Activated naive CD4-positive, alpha-beta T cell treated with anti-CD3 and anti-CD28 coated beads for 36 hours (primary cell): ENCODE measurements at regions not wholly inside any gene's neighbourhood (a gene's known extent, or its start where the extent isn't known, plus 50 kb on each side); places are given as distances from the start of the nearest gene placed in this dataset.

Source experiments
- CTCF ChIA-PET: fragments of 350-600 bp; sonication (Branson Sonifier 250); formaldehyde crosslinking; loops from one replicate; lab custom pipeline; 2021; ENCODE audit warnings: antibody characterized with exemption; lab: Charles Lee
- DNase-seq: peaks from one replicate; pipeline ENCODE4 v3.0.0-alpha.2; 2020
- H3K27ac Mint-ChIP-seq: one replicate; pipeline ENCODE4 v1.8.0; 2021; ENCODE audit warnings: mild to moderate bottlenecking, mixed read lengths
- H3K27me3 Mint-ChIP-seq: one replicate; pipeline ENCODE4 v1.8.0; 2021; ENCODE audit warnings: low read depth, mixed read lengths
- H3K36me3 Mint-ChIP-seq: one replicate; pipeline ENCODE4 v1.8.0; 2021; ENCODE audit warnings: low read depth, mixed read lengths
- H3K4me1 Mint-ChIP-seq: one replicate; pipeline ENCODE4 v1.8.0; 2021; ENCODE audit warnings: low read depth, mixed read lengths
- H3K4me3 Mint-ChIP-seq: one replicate; pipeline ENCODE4 v1.8.0; 2021; ENCODE audit warnings: mild to moderate bottlenecking, moderate library complexity, mixed read lengths
- H3K9me3 Mint-ChIP-seq: one replicate; pipeline ENCODE4 v1.8.0; 2021; ENCODE audit warnings: mixed read lengths
- intact Hi-C: fragments of 100-400 bp; cut with micrococcal nuclease; formaldehyde crosslinking; loops from one replicate; pipeline ENCODE4 v1.15.1; 2023

GRCh38 chr13:86368924-86369323 lies 569.7 kb upstream of the SLITRK6 start:
- DNase-seq: no peak
- H3K36me3 Mint-ChIP-seq: peaks cover 1% of the 10 kb centered on the region
- H3K9me3 Mint-ChIP-seq: peaks cover 12% of the 10 kb centered on the region
- H3K27me3 Mint-ChIP-seq: no peaks in the 10 kb centered on the region
- H3K4me3 Mint-ChIP-seq: no peak overlapping the region
- intact Hi-C loops: no loop called here
- H3K4me1 Mint-ChIP-seq: no peaks in the 10 kb centered on the region
- CTCF ChIA-PET: no interaction called here
- no peak overlapping the region for H3K27ac Mint-ChIP-seq

- Mint-ChIP-seq H3K27ac (no peak overlapping the region), H3K9me3 (peaks cover 5% of the 10 kb centered on the region), H3K4me1 (no peaks in the 10 kb centered on the region), H3K27me3 (no peaks in the 10 kb centered on the region), H3K4me3 (no peak overlapping the region), H3K36me3 (no peaks in the 10 kb centered on the region)
- CTCF ChIA-PET: no interaction called here
- DNase-seq: no peak
- intact Hi-C loops: no loop called here
These were observed 578.2 kb upstream of the SLITRK6 start for GRCh38 chr13:86377451-86377850.

DNA sequence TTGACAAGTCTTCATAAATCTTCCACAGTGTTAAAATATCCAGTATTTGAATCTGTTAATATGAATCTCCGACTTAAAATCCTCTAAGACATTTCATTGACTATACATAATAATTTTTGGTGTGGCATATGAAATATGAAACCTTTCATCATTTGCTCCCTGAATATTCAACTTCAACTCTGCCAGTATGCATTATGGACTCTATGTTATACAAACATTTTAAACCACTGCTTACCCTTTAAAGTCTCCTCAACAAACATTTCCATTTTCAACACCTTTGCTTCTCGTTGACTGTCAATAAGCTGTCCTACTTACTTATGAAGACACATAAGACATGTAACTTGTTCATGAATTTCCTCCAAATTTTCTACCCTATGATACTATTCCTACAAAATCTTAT lies 579.4 kb upstream of the SLITRK6 start:
- CTCF ChIA-PET: no interaction called here
- H3K9me3 Mint-ChIP-seq: peaks cover 3% of the 10 kb centered on the region
- intact Hi-C loops: no loop called here
- no peak overlapping the region for H3K27ac Mint-ChIP-seq
- no peaks in the 10 kb centered on the region for H3K27me3 Mint-ChIP-seq
- DNase-seq: no peak
- no peak overlapping the region for H3K4me3 Mint-ChIP-seq
- no peaks in the 10 kb centered on the region for H3K4me1 Mint-ChIP-seq
- H3K36me3 Mint-ChIP-seq: no peaks in the 10 kb centered on the region

DNA sequence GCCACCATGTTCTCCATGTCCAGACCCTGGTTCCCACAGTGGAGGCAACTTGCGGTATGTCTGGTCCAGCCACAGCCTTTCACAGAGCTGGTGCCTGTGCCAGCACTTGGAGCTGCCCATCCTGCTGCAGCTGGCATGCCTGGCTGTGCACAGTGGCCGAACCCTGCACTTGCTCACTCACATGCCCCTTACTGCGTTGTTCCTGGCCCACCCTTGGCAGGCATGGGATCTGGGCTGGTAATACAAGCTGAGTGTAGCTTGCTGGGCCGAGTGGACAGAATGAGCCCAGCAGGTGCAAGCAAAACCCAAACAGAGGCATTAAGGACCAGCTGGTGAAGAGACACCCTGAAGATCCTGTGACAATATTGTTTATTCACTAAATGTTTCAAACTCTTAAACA lies 583.9 kb upstream of the SLITRK6 start:
- Mint-ChIP-seq H3K27me3 (no peaks in the 10 kb centered on the region), H3K27ac (no peak overlapping the region), H3K4me1 (no peaks in the 10 kb centered on the region), H3K36me3 (no peaks in the 10 kb centered on the region), H3K9me3 (no peaks in the 10 kb centered on the region), H3K4me3 (no peak overlapping the region)
- DNase-seq: no peak
- CTCF ChIA-PET: no interaction called here
- intact Hi-C loops: no loop called here

DNA sequence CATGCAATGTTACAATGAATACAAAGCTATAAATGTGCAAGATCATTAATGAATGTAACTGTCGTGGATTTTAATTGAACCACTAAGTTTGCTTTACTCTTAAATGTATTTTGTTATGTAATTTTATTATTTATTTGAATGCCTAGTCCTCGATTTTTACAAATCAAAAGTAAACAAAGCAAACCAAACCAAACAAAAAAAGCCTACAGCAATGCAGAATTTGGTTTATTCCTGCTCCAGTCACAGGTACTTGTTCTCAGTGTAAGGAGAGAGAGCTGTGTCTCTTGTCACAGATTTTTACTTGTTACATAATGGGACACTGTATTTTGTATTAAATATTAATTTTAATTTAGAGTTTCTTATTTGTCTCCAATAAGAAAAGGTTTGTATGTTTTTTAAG lies 584.3 kb upstream of the SLITRK6 start:
- Mint-ChIP-seq H3K27me3 (no peaks in the 10 kb centered on the region), H3K4me3 (no peak overlapping the region), H3K36me3 (no peaks in the 10 kb centered on the region), H3K4me1 (no peaks in the 10 kb centered on the region), H3K9me3 (no peaks in the 10 kb centered on the region), H3K27ac (no peak overlapping the region)
- intact Hi-C loops: no loop called here
- CTCF ChIA-PET: no interaction called here
- no peak for DNase-seq

GRCh38 chr13:86397635-86398034 lies 598.4 kb upstream of the SLITRK6 start:
- Mint-ChIP-seq H3K27me3 (no peaks in the 10 kb centered on the region), H3K36me3 (no peaks in the 10 kb centered on the region), H3K27ac (no peak overlapping the region), H3K9me3 (peaks cover 2% of the 10 kb centered on the region), H3K4me1 (no peaks in the 10 kb centered on the region), H3K4me3 (no peak overlapping the region)
- CTCF ChIA-PET: interaction anchor here (0.7 kb wide), 1 partner anchor 90 kb away, joined by 4 read pairs; no protein-coding TSS in a partner anchor
- intact Hi-C loops: no loop called here
- DNase-seq: no peak

- Mint-ChIP-seq H3K4me3 (no peak overlapping the region), H3K9me3 (peaks cover 2% of the 10 kb centered on the region), H3K36me3 (no peaks in the 10 kb centered on the region), H3K27ac (no peak overlapping the region), H3K27me3 (no peaks in the 10 kb centered on the region), H3K4me1 (no peaks in the 10 kb centered on the region)
- CTCF ChIA-PET: no interaction called here
- no peak for DNase-seq
- intact Hi-C loops: no loop called here
These were observed 600.4 kb upstream of the SLITRK6 start for GRCh38 chr13:86399572-86399971.

DNA sequence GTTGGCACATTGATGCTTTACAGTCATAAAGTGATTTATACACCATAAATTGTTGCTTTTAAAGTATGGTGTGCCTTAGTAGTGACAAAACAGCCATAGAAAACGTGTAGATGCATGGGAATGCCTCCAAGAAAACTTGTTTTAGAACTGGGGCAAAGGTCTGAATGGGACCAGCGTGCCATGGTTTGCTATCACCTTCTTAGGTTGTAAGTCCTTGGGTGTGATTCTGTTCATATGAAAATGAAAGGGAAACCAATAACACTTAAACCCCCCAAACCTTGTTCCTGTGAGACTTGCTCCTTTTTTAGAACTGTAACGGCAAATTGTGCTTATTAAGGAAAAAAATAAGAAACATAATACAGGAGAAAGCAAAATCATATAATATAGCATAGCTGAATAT lies 603.3 kb upstream of the SLITRK6 start:
- no peak for DNase-seq
- Mint-ChIP-seq H3K4me3 (no peak overlapping the region), H3K27ac (no peak overlapping the region), H3K27me3 (no peaks in the 10 kb centered on the region), H3K4me1 (no peaks in the 10 kb centered on the region), H3K9me3 (no peaks in the 10 kb centered on the region), H3K36me3 (no peaks in the 10 kb centered on the region)
- CTCF ChIA-PET: no interaction called here
- intact Hi-C loops: no loop called here

GRCh38 chr13:86403181-86403580 lies 604.0 kb upstream of the SLITRK6 start:
- no peak for DNase-seq
- Mint-ChIP-seq H3K9me3 (peaks cover 3% of the 10 kb centered on the region), H3K36me3 (no peaks in the 10 kb centered on the region), H3K4me1 (no peaks in the 10 kb centered on the region), H3K27ac (no peak overlapping the region), H3K27me3 (no peaks in the 10 kb centered on the region), H3K4me3 (no peak overlapping the region)
- intact Hi-C loops: no loop called here
- CTCF ChIA-PET: no interaction called here

DNA sequence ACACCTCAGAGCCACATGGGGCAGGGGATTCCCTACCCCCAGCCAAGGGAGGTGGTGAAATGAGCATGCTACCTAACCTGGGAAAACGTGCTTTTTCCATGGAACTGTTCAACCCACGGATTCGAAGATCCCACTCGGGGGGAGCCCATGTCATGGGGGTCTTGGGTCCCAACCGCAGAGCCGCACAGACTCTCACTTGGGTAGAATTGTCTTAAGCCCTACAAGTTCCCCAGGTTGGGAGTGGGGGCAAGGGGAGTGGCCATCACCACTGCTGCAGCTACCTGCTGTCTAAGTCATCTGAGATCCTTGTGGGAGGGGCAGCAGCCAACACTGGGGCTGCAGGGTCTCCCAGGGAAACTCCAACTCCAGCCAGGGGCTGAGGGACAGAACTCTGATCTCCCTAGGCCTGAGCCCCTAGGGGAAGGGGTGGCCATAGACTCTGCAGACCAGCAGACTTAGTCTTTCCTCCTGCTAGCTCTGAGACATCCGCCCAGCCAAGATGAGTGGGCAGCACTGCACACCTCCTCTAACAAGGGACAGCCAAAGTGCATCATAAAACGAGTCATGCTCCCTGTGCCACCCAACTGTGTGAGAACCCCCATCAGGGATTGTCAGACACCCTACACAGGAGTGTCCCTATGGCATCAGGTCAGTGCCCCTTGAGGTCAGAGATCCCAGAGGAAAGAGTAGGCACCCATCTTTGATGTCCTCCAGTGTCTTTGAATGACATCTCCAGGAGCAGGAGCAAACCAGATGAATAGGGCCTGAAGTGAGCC lies 610.4 kb upstream of the SLITRK6 start:
- Mint-ChIP-seq H3K9me3 (peaks cover 16% of the 10 kb centered on the region), H3K36me3 (no peaks in the 10 kb centered on the region), H3K27ac (no peak overlapping the region), H3K27me3 (no peaks in the 10 kb centered on the region), H3K4me1 (no peaks in the 10 kb centered on the region), H3K4me3 (no peak overlapping the region)
- no peak for DNase-seq
- intact Hi-C loops: no loop called here
- CTCF ChIA-PET: no interaction called here

GRCh38 chr13:86425170-86425815 lies 626.1 kb upstream of the SLITRK6 start:
- DNase-seq: no peak
- Mint-ChIP-seq H3K4me1 (no peaks in the 10 kb centered on the region), H3K27ac (no peak overlapping the region), H3K4me3 (no peak overlapping the region), H3K9me3 (peaks cover 13% of the 10 kb centered on the region), H3K27me3 (no peaks in the 10 kb centered on the region), H3K36me3 (no peaks in the 10 kb centered on the region)
- CTCF ChIA-PET: no interaction called here
- intact Hi-C loops: no loop called here

GRCh38 chr13:86426437-86426836 lies 627.2 kb upstream of the SLITRK6 start:
- H3K4me1 Mint-ChIP-seq: no peaks in the 10 kb centered on the region
- H3K27me3 Mint-ChIP-seq: no peaks in the 10 kb centered on the region
- no peaks in the 10 kb centered on the region for H3K36me3 Mint-ChIP-seq
- DNase-seq: no peak
- no peak overlapping the region for H3K4me3 Mint-ChIP-seq
- no peak overlapping the region for H3K27ac Mint-ChIP-seq
- CTCF ChIA-PET: interaction anchor here (0.6 kb wide), 1 partner anchor 58 kb away, joined by 3 read pairs; no protein-coding TSS in a partner anchor
- intact Hi-C loops: no loop called here
- peaks cover 8% of the 10 kb centered on the region for H3K9me3 Mint-ChIP-seq

- no peak overlapping the region for H3K4me3 Mint-ChIP-seq
- DNase-seq: no peak
- intact Hi-C loops: no loop called here
- H3K36me3 Mint-ChIP-seq: no peaks in the 10 kb centered on the region
- H3K27me3 Mint-ChIP-seq: no peaks in the 10 kb centered on the region
- CTCF ChIA-PET: no interaction called here
- no peaks in the 10 kb centered on the region for H3K4me1 Mint-ChIP-seq
- H3K27ac Mint-ChIP-seq: no peak overlapping the region
- H3K9me3 Mint-ChIP-seq: peaks cover 12% of the 10 kb centered on the region
These were observed 630.5 kb upstream of the SLITRK6 start for GRCh38 chr13:86429756-86430155.
